NCI-H1436 (cell line): ENCODE measurements at regions not wholly inside any gene's neighbourhood (a gene's known extent, or its start where the extent isn't known, plus 50 kb on each side); places are given as distances from the start of the nearest gene placed in this dataset.
A peak's percentile ranks its signal among the peaks of the same experiment; 100 is the strongest.

ENCODE experiments used
- DNase-seq: peaks from one replicate; lab custom pipeline; 2025; lab: John Stamatoyannopoulos, UW

DNA sequence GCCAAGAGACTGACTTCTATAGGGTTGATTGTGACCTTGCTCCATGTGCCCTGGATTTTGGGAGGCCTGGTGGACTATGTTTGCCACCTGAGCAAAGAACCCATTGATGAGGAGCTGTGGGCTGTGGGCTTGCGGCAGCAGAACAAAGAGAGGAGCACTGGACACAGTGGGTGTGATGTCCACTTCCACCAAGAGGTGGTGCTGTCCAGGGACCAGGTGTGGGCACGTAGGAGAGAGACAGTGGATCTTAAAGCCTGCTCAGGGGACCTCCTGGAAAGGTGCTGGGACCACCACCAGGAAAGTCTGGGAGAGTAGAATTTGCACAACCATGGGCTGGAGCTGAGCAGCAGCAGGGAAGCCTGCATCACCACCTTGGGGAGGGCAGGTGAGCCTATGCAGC lies 106.7 kb upstream of the ETS2 start:
- no peak for DNase-seq

DNA sequence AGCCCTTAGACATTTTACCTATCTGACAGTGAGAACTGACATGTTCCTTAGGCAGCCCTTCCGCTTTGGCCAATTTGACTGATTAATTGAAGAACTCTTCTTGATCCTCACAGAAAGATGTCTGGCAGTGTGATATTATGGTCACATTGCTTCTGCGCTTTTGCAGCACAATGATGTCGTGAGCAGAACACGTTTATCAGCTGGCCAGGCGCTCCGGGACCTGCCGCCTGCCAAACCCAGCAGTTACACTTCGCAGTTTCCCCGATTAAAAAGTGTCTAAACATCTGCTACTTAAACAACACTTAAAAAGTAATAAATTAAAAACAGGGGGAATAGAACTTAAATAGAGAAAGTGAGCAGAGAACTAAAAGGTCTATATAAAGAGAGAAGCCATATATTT lies 103.5 kb upstream of the ETS2 start:
- DNase-seq: no peak

DNA sequence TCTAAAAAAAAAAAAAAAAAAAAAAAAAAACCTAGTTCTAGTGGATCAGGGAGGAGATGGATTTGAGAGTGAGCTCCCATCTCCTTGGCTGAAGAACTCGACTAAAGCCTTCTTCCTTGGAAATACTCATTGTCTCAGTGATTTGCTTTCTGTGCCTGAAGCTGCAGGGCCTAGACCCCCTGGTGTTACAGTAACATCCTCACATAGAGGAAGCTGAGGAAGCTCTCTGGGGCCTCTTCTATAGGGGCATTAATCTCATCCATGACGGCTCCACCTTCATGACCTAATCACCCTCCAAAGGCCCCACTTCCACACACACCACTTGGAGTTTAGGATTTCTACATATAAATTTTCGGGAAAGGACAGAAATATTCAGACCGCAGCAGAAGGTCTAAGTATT lies 95.9 kb upstream of the ETS2 start:
- no peak for DNase-seq

DNA sequence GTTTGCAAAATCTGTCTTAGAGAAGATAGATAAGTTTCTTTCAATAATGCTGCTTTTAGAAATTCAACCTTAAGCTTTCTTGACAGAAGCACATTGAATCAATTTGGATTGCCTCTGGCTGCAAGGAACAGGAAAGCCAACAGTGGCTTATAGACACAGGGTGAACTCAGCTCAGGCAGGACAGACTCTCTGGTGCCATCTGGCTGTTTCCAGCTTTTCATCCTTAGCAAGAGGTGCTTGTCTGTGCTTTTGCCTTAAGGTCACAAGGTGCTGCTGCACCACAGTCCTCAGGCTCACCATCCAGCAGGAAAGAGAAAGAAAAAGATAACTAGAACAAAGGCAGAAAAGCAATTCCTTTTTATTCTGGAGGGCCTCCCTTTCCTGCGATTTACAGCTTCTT lies 93.7 kb upstream of the ETS2 start:
- DNase-seq: peak; percentile 31

DNA sequence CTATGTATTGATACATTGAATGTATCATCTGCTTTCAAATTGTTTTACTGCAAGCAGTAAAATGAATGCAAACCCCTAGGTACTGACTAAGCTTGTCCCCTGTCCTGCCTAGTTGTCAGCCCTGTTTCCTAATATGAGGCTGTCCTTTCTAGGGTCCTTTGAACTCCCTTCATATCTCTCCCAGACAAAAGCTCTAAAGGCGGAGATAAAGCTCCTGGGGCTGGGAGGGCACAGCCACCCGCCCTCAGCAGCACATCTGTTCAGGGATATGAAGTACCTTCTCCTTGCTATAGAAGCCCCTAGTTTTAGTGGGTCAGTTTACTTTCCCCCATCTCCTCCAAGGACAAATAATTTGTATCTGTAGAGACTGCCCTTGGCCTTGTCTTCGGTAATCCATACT lies 93.1 kb upstream of the ETS2 start:
- DNase-seq: no peak

DNA sequence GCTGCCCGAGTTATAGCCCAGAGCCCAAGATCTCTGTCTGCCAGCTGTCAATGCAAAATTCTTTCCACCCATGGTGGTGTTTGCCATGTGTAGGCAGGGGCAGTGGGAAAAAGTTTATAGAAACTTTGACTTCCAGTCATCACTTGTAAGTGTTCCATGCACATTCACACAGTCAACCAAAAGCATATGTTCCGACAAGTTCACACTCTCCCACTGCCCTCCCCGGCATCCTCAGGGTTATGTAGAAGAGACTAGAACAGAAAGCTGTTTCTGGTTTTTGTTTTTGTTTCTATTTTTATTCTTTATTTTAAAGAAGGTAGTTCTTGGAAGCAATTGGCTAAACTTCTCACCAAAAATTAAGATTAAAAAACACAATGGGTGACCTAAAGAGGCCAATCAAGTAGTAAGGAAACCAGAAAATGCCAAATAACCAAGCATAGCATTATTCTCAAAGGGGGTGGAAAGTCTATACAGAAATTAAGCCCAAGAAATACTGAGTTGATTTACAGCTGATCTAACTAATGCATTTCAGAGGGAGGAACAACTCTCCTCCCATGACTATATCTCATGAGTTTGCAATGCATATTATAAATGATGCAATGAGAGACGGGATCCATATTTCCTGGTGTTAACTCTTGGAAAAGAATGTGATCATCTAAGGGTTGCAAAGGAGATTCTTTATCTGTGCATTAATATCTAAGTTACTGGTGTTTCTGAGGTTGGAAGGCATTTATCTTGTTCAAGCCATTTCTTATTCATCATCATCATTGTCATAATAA lies 91.5 kb upstream of the ETS2 start:
- no peak for DNase-seq

DNA sequence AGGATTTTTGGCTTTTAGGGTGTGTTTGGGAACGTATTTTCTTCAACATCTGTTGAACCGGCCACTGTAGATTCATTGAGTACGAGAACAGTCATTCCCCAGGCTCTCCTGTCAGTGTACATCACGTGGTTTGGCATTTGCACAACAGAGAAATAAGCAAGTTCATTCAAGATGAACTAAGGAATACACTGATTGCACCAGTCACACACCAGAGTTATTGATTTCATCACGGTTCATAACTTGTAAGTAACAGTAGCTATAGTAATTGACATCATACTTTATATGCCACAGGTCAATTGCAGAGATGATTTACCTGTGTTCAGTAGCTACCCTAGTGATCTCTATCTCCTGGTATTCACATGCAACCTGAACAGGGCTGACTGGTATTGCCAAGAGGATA lies 90.7 kb upstream of the ETS2 start:
- no peak for DNase-seq

DNA sequence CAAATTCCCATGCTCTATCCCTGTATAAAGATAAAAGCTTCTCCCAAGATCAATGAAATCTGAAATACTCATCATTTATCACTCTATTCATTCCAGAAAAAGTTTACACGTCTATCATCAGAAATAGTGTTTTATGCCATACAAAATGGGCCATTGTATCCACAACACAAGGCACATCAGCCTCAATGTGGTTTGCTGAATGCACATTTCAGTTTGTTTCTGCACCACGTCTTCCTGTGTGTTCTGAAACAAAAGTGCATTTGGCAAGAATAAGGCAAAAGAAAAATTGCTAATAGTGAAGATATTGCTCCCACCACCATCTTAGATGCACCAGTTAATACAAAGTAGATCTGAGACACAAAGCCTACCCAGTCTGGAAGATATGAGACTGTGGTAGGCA lies 89.6 kb upstream of the ETS2 start:
- DNase-seq: no peak

DNA sequence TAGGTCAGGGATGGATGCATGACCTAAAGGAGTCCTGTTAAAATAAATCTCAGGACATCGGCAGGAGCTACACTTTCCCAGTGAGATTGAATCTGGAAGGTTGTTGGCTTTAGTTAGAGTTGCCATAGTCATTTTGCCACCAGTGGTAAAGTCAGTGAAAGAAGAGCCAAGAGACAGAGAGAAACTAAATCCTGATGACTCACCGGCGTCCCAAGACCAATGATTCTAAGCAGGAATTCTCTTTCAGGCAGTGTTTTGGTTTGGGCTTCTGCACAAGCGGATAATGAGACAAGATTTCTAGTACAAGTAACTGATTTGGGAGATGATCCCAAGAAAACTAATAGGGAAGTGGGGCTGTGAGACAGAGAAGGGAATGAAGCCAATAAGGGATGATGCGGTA lies 88.8 kb upstream of the ETS2 start:
- DNase-seq: no peak

DNA sequence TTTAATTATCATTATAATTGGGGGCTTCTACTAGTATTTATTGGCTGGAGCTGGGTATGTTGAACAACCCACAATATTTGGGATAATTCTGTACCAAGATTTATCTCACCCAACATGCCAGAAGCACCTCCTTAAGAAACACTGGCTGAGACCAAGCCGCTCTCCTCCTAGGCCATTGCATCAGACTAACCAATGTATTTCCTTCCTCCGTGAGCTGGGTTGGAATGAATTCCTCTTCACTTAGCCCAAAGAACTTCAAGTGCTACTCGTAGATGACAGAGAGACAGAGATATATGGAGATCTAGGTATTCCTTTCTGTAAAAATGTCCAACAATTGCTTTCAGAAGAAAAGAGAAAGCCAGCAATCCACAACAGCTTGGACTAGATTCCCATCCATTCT lies 87.2 kb upstream of the ETS2 start:
- no peak for DNase-seq

DNA sequence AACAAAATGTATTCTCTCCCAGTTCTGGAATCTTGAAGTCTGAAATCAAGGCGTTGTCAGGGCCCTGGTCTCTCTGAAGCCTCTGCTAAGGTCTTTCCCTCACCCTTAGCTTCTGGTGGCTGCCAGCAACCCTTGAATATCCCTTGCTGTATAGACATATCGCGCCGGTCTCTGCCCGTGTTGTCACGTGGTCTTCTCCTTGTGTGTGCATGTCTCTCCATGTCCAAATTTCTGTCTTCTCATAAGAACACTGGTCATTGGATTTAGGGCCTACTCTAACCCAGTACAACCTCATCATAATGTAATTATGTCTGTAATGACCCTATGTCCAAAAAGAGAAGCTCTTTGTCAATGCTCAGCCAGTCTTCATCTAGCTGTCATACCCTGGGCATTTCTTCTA lies 85.7 kb upstream of the ETS2 start:
- DNase-seq: no peak

DNA sequence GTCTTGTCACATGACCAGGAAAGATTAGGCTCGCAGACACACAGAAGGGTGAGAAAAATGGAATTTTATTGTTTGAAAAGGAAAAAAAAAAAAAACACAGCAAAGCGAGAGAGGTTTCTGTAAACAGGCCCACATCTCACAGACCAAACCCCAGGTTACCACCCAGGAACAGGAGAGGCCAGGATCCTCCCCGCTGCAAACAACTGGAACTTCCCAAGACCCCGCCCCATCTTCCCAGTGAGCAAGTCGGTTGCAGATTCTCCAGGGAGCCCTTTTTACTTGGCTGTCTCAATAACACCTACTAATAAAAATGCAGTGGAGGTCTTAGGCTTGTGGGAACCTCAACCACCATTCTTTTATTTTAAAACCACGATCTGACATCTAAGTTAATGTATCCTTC lies 84.7 kb upstream of the ETS2 start:
- no peak for DNase-seq

DNA sequence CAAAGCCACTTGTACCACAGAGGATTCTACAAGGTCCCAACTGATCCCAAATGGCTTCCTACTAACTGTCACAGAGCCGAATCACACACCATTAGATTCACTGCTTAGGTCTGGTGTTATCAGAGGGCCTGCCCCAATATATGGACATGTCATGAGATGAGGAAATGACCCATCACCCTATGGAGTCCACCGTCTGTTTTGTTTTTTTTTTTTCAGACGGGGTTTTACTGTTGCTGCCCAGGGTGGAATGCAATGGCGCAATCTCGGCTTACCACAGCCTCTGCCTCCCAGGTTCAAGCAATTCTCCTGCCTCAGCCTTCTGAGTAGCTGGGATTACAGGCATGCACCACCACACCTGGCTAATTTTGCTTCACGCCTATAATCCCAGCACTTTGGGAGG lies 83.8 kb upstream of the ETS2 start:
- no peak for DNase-seq

DNA sequence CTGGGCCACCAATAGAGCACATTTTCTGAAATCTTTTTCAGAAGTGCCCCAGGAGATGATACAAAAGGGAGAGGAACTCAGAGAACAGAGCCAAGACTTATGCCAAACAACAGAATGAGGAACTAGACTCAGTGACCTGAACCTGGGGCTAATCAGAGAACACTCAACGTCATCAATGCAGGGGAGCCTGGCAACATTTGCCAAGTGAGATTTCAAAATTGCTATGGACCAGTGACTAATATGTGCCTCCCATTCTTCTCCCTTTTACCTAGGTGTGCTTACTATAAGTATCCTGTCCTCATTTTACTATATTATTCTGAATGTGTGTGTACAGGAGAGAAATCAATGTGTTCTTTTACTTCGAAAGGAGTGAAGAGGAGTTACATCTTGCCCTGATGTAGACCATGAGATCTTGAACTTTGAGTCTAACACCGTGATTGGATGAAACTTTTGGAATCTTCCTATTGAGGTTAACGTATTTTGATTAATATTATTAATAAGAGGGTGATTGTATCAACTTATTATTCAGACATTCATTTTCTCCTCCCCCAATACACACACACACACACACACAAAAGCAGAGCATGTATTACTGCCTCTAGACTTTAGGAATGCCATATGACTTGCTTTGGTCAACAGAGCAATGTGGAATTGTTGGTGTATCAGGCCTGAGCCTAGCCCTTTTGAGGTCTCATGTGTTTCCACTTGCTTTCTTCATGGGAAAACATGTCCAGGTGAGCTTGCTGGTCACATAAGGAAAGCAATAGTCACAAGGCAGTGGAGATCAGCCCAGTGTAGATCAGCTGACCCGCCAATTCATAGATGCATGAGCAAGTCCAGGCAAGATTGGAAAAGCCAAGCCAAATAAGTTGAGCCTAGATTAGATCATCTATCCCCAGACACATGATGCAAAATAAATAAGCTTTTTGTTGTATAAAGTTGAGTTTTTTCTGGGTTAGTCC lies 80.3 kb upstream of the ETS2 start:
- DNase-seq: no peak

DNA sequence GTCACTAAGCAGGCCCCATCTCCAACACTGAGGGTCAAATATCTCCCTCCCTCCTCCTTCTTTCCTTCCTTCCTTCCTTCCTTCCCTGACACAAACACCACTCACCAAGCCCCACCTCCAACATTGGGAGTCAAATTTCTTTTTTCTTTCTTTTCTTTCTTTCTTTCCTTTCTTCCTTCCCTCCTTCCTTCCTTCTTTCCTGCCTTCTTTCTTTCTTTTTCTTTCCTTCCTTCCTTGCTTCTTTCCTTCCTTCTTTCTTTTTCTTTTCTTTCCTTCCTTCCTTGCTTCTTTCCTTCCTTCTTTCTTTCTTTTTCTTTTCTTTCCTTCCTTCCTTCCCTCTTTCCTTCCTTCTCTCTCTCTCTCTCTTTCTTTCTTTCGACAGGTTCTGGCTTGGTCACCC lies 79.2 kb upstream of the ETS2 start:
- no peak for DNase-seq

DNA sequence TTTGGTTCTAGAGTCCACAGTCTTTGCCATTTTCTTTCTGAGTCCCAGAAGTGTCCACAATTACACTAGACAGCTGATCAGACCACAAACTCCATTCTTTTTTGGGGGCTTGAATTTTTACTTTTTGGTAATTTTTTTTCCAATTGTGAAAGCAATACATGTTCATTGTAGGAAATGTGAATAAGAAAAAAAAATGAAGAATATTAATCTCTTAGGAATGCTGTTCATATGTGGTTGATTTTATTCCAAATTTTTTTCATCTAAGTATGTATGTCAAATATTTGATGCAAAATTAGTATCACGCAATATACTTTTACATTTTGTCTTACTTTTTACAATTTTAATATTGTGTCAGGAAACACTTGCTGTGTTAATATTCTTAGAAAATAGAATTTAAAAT lies 76.4 kb upstream of the ETS2 start:
- no peak for DNase-seq

DNA sequence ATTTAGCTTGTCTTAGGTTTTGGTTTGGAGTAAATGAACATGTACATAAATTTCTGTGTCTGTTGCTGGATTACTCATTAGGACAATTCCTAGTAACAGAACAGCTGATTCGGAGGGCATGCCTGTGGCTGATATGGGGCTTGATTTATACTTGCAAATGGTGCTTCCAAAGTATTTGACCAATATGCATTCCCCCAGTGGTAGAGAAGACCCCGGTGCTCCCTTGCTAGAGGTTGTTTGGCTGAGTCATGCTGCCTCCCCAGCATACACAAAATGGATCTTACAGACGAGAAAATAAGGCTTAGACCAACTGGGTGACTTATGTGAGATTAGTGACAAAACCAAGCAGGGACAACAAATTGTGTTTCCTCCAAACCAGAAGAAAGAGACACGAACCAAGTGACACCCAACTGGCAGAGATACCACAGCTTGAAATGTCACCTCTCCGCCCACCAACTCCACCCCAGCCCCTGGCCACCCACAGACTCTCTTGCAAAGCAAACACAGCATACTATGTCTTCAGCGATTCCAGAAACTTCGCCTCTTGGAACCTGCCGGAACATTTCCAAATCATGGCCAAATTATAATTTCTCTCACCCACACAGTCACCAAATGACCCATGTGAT lies 75.9 kb upstream of the ETS2 start:
- no peak for DNase-seq

DNA sequence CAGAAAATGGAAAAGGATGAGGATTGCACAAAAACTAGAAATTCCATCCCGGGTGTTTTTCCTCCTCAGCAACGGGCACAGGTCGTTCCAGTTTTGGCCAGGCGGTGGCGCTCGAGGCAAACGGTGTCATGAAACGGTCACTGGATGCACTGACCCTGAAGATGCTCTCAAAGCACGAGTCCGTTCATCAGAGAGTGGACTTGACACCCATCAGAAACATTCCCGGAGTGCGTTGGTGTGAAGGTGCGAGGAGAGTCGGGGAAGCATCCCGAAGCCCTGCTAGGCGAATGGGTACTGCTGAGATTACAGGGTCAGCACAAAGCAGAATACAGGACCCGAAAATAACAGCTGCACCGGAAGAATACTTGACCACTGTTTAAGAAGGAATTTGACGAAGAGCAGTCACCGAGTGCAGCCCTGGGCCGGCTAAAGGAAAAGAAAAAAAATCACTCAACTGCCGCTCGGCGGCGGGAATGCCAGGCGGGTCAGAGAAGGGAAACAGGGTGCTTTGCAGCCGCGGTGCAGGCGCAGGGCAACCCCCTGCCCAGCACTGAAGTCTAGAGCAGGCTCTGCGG lies 71.7 kb upstream of the ETS2 start:
- peak; percentile 41 for DNase-seq

DNA sequence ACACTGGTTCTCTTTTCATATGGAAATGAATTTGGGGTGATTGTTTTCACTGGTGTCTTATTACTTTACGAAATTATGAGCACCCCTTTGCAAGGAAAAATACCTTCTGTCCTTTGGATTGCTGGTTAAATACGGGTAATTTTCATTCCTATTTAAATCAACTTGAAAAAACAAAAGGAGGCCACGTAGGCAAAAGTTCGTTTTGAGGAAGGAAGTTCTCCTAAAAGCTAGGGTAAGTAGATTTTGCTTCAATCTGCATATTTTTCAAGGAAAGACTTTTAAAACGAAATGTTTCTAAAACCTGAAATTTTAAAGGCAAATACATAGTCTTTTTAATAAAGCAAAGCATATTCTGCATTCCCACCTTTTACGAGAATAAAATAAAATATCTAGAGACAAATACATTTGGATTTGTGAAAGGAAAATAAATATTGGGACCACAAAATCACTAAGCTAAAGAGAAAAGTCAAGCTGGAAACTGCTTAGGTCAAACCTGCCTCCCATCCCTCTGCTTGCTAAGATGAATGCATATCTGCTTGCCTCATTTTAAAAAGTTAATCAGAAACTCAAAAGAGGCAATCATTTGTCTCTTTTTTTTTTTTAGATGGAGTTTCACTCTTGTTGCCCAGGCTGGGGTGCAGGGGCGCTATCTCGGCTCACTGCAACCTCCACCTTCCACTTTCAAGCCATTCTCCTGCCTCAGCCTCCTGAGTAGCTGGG lies 70.9 kb upstream of the ETS2 start:
- DNase-seq: no peak

DNA sequence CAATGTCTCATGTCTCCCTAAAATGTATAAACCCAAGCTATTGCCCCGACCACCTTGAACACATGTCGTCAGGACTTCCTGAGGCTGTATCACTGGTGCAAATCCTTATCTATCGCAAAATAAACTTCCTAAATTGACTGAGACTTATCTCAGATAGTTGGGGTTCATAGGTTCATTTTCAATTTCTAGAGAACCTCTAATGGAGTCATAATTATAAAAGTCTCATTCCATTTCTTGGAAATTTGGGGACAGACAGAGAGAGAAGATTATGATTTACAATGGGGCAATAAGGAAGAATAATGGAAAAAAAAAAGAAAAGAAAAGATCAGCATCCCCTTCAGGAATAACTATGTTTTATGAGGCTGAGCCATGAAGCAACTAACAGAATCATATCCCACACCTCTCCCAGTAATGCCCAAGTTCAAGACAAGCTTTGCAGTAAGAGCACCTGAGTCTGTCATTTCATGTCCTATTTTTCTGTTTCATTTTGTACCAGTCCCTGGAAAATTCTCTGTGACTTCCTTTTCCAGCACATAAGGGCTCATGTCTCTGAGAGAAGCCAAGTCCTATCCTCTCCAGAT lies 70.0 kb upstream of the ETS2 start:
- no peak for DNase-seq

DNA sequence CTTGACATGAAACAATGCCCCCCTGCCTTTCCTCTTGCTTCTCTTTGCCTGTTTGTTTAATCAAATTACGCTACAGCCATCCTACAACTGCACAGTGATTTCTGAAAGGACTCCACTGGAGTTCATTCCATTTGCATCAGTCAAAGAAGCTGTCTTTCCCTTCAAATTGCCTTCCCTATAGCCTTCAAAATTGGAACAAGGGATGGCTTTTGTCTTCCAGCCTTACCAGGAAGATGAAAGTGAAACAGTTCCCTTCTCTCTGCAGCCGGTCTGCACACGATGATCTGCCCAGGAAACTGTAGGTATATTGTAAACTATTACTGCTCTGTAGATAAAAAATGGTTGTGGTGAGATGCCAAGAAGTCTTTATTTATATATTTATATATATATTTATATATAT lies 65.6 kb upstream of the ETS2 start:
- DNase-seq: no peak
